ENCODE measurements at regions not wholly inside any gene's neighbourhood (a gene's known extent, or its start where the extent isn't known, plus 50 kb on each side); places are given as distances from the start of the nearest gene placed in this dataset.

- H2AK9ac ChIP-seq (replicated peaks; ENCODE audit: low read depth, low read length, poor library complexity) = no peak overlapping the region
- in situ Hi-C loops (cut with MboI; ENCODE audit: low sequenced_read_pairs) (no loop called here), intact Hi-C loops (cut with micrococcal nuclease) (no loop called here), dilution Hi-C loops (cut with HindIII; ENCODE audit: low sequenced_read_pairs, unreplicated experiment) (no loop called here)
- H3K9ac ChIP-seq (ENCODE audit: low read depth, low read length) = no peak overlapping the region
- no peak overlapping the region for H3K4ac ChIP-seq (ENCODE audit: low read depth, low read length)
- H2BK20ac ChIP-seq (ENCODE audit: low read depth, low read length) = 0 out of 2 replicates have a peak overlapping the region, but pooled peaks have one; percentile 5
- no peak overlapping the region for H2BK120ac ChIP-seq (ENCODE audit: low read depth, low read length)
- 0 out of 4 replicates have a peak overlapping the region, but pooled peaks of 1 of the 2 experiments have one; percentile 19 for H4K8ac ChIP-seq (ENCODE audit: low read depth in 2 of 2, low read length in 2 of 2)
- ATAC-seq (ENCODE audit: low read depth) (no peak), DNase-seq (no peak)
- H3K4me2 ChIP-seq (ENCODE audit: low read depth, low read length) = peak overlapping the region; percentile 50; the same call in 1 of the 2 replicates
- TF ChIP-seq USF2 (IDR thresholded peaks at IDR 0.05; ENCODE audit: low read depth, low read length) = no peak
- no peak overlapping the region for H2AK5ac ChIP-seq (ENCODE audit: low read depth, low read length)
- no peaks in the 10 kb centered on the region for H3K27me3 ChIP-seq (ENCODE audit: control insufficient read depth, insufficient read depth, low read length)
- H2BK15ac ChIP-seq (ENCODE audit: low read depth, low read length) = no peak overlapping the region
- 0 out of 2 replicates have a peak overlapping the region, but pooled peaks have one; percentile 53 for H4K5ac ChIP-seq (ENCODE audit: low read depth, low read length)
- POLR2A ChIA-PET (ENCODE audit: unreplicated experiment) = no interaction called here
- CTCF ChIA-PET = no interaction called here
- H2AFZ ChIP-seq (replicated peaks; ENCODE audit: low read length, poor library complexity) = no peak overlapping the region
- H3K14ac ChIP-seq (replicated peaks; ENCODE audit: low read depth, low read length) = no peak overlapping the region
- no peaks in the 10 kb centered on the region for H3K36me3 ChIP-seq (ENCODE audit: control insufficient read depth, insufficient read depth, low read length)
- H3K79me1 ChIP-seq (ENCODE audit: low read depth in 1 of 2, low read length in 2 of 2) = no peaks in the 10 kb centered on the region
- no peak overlapping the region for H3K27ac ChIP-seq (ENCODE audit: insufficient read depth, low read length)
- no TSS peak for BruUV-seq (replicated peaks)
- H3K18ac ChIP-seq (ENCODE audit: low read depth, low read length) = 0 out of 2 replicates have a peak overlapping the region, but pooled peaks have one; percentile 33
- no peak overlapping the region for H2BK5ac ChIP-seq (ENCODE audit: low read depth, low read length, poor library complexity, severe bottlenecking)
- H3K9me3 ChIP-seq (ENCODE audit: control insufficient read depth, insufficient read depth, low read length) = no peaks in the 10 kb centered on the region
- H4K91ac ChIP-seq (ENCODE audit: insufficient read depth, low read depth, low read length) = no peak overlapping the region
- H3K4me3 ChIP-seq (ENCODE audit: insufficient read depth, low read depth, low read length) = no peak overlapping the region
- H3K23ac ChIP-seq (ENCODE audit: low read depth, low read length) = no peak overlapping the region
- WGBS, 2 experiments (ENCODE audit: extremely low coverage in 2 of 2, insufficient read length in 1 of 2) = no CpG with 5 or more reads among the region's 2 CpGs
- H3K56ac ChIP-seq (ENCODE audit: extremely low read depth, insufficient read depth, low read length) = no peak overlapping the region
- H3K9me1 ChIP-seq (ENCODE audit: insufficient read depth, low read length) = no peaks in the 10 kb centered on the region
- H3K4me1 ChIP-seq (ENCODE audit: control insufficient read depth, insufficient read depth, low read length) = no peaks in the 10 kb centered on the region
- no peaks in the 10 kb centered on the region for H4K20me1 ChIP-seq (ENCODE audit: insufficient read depth, low read length)
Observed at GRCh38 chr4:125135652-125136051, 179.1 kb upstream of the FAT4 start.

Measured in IMR-90 (cell line).